ENCODE measurements at regions not wholly inside any gene's neighbourhood (a gene's known extent, or its start where the extent isn't known, plus 50 kb on each side); places are given as distances from the start of the nearest gene placed in this dataset.

DNA sequence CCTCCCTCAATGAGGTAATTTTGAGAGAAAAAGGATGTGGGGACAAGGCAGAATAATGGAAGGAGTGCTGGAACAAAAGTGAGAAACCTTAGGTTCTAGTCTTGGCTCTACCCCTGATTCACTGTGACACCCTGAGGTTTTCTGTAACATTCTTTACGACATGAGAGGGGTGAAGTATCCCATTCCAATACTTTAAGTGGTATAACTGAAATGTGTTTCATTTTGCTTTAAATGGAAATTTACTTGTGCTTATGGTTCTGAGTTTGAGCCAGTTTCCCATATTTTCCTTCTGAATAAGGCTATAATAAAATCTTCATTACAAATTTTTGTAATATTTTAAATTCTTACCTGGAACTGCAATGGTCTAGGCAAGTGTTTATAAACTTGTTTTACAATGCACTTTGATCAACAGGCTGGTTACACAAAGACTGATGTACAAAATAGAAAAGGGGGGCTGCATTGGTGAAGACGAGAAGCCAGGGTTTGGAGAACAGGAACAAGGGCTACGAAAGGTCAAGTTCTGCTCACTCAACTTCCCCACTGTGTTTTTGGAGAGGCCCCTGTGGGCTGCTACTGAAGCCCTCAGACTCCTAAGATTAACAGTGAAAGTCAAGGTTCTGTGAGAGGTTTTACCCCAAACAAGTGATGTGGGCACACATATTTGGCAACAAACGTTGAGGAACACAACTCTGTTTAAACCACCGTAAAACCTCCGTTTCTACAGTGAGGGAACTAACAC, 171.9 kb upstream of the ELL2 start:
- H3K9ac ChIP-seq (ENCODE audit: low read depth, low read length), result no peak overlapping the region
- H3K4me3 ChIP-seq (ENCODE audit: low read length), result no peak overlapping the region
- no peaks in the 10 kb centered on the region for H3K9me3 ChIP-seq (ENCODE audit: insufficient read depth, low read depth, low read length)
- H3K36me3 ChIP-seq (ENCODE audit: insufficient read depth, low read depth, low read length), result no peaks in the 10 kb centered on the region
- H3K27ac ChIP-seq (ENCODE audit: low read length), result no peak overlapping the region
- no peaks in the 10 kb centered on the region for H3K4me1 ChIP-seq (ENCODE audit: insufficient read depth, low read length)
- no peaks in the 10 kb centered on the region for H3K27me3 ChIP-seq (ENCODE audit: insufficient read depth, low read length)

- Histone ChIP-seq H3K9me3 (ENCODE audit: insufficient read depth, low read depth, low read length) (no peaks in the 10 kb centered on the region), H3K36me3 (ENCODE audit: insufficient read depth, low read depth, low read length) (no peaks in the 10 kb centered on the region), H3K9ac (ENCODE audit: low read depth, low read length) (no peak overlapping the region), H3K27ac (ENCODE audit: low read length) (no peak overlapping the region), H3K4me3 (ENCODE audit: low read length) (no peak overlapping the region), H3K27me3 (ENCODE audit: insufficient read depth, low read length) (no peaks in the 10 kb centered on the region), H3K4me1 (ENCODE audit: insufficient read depth, low read length) (no peaks in the 10 kb centered on the region)
Measured at GRCh38 chr5:96129276-96129675, 167.6 kb upstream of the ELL2 start.

DNA sequence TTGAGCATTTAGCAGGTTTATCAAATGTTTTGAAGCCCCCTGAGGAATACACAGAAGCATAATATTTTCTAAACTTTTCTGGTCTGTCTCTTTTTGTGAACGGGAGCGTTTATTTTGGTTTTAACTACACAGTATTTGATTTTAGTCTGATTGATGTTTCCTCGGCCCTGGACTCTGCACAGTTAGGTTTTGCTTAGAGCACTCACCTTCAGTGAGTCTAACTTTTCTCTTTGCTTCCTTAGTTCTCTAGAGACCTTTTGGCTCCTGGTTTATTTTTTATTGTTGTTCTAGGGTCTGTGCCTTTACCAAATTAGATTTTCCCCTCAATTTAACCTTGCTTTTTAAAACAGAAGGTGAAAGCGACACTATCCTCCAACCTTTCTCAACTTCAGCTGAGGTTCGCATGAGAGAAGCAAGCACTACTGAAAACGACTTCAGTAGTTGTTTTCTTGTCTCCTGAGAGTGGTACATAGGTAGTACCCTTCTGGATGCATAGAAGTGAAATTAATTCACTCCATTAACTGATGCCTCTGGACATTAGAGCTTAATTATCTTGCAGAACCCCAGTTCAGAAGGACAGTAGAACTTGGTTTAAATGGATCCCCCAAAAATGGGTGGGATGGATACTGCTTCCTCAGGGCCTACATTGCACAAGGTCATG, 166.7 kb upstream of the ELL2 start:
- Histone ChIP-seq H3K27ac (ENCODE audit: low read length) (no peak overlapping the region), H3K27me3 (ENCODE audit: insufficient read depth, low read length) (no peaks in the 10 kb centered on the region), H3K4me1 (ENCODE audit: insufficient read depth, low read length) (no peaks in the 10 kb centered on the region), H3K9ac (ENCODE audit: low read depth, low read length) (no peak overlapping the region), H3K4me3 (ENCODE audit: low read length) (no peak overlapping the region), H3K36me3 (ENCODE audit: insufficient read depth, low read depth, low read length) (no peaks in the 10 kb centered on the region), H3K9me3 (ENCODE audit: insufficient read depth, low read depth, low read length) (no peaks in the 10 kb centered on the region)

GRCh38 chr5:96127538-96127937, 165.9 kb upstream of the ELL2 start:
- Histone ChIP-seq H3K27ac (ENCODE audit: low read length) (no peak overlapping the region), H3K9ac (ENCODE audit: low read depth, low read length) (no peak overlapping the region), H3K36me3 (ENCODE audit: insufficient read depth, low read depth, low read length) (no peaks in the 10 kb centered on the region), H3K4me3 (ENCODE audit: low read length) (no peak overlapping the region), H3K27me3 (ENCODE audit: insufficient read depth, low read length) (no peaks in the 10 kb centered on the region), H3K9me3 (ENCODE audit: insufficient read depth, low read depth, low read length) (no peaks in the 10 kb centered on the region), H3K4me1 (ENCODE audit: insufficient read depth, low read length) (no peaks in the 10 kb centered on the region)

GRCh38 chr5:96125231-96125891, 163.7 kb upstream of the ELL2 start:
- H3K9me3 ChIP-seq (ENCODE audit: insufficient read depth, low read depth, low read length), result no peaks in the 10 kb centered on the region
- H3K27me3 ChIP-seq (ENCODE audit: insufficient read depth, low read length), result no peaks in the 10 kb centered on the region
- H3K9ac ChIP-seq (ENCODE audit: low read depth, low read length), result no peak overlapping the region
- no peak overlapping the region for H3K4me3 ChIP-seq (ENCODE audit: low read length)
- no peak overlapping the region for H3K27ac ChIP-seq (ENCODE audit: low read length)
- H3K36me3 ChIP-seq (ENCODE audit: insufficient read depth, low read depth, low read length), result no peaks in the 10 kb centered on the region
- H3K4me1 ChIP-seq (ENCODE audit: insufficient read depth, low read length), result no peaks in the 10 kb centered on the region

- no peak overlapping the region for H3K27ac ChIP-seq (ENCODE audit: low read length)
- H3K27me3 ChIP-seq (ENCODE audit: insufficient read depth, low read length), result no peaks in the 10 kb centered on the region
- H3K36me3 ChIP-seq (ENCODE audit: insufficient read depth, low read depth, low read length), result no peaks in the 10 kb centered on the region
- H3K9ac ChIP-seq (ENCODE audit: low read depth, low read length), result no peak overlapping the region
- no peaks in the 10 kb centered on the region for H3K9me3 ChIP-seq (ENCODE audit: insufficient read depth, low read depth, low read length)
- H3K4me1 ChIP-seq (ENCODE audit: insufficient read depth, low read length), result no peaks in the 10 kb centered on the region
- no peak overlapping the region for H3K4me3 ChIP-seq (ENCODE audit: low read length)
Measured at GRCh38 chr5:96124589-96124988, 162.9 kb upstream of the ELL2 start.

GRCh38 chr5:96123418-96123817, 161.8 kb upstream of the ELL2 start:
- no peaks in the 10 kb centered on the region for H3K36me3 ChIP-seq (ENCODE audit: insufficient read depth, low read depth, low read length)
- no peaks in the 10 kb centered on the region for H3K4me1 ChIP-seq (ENCODE audit: insufficient read depth, low read length)
- H3K9me3 ChIP-seq (ENCODE audit: insufficient read depth, low read depth, low read length), result no peaks in the 10 kb centered on the region
- H3K9ac ChIP-seq (ENCODE audit: low read depth, low read length), result no peak overlapping the region
- H3K27ac ChIP-seq (ENCODE audit: low read length), result no peak overlapping the region
- H3K4me3 ChIP-seq (ENCODE audit: low read length), result no peak overlapping the region
- no peaks in the 10 kb centered on the region for H3K27me3 ChIP-seq (ENCODE audit: insufficient read depth, low read length)

DNA sequence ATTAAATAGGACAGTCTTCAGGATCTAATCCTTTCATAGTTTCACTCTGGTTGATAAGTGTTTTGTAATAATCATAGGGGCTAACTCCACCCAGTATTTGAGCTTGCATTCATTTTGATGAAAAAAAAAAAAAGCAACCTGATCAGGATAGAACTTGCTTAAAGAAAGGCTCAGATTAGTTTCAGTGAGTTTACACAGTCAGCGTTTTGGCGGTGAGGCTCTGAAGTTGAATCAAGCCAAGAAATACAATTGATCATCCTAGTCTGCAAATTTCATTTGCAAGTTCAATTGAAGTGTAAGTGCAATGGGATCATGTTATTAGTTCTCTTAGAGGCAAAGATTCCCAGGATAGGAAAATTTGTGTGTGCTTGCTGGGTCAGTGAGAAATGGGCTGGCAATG, 159.7 kb upstream of the ELL2 start:
- H3K27ac ChIP-seq (ENCODE audit: low read length), result no peak overlapping the region
- H3K36me3 ChIP-seq (ENCODE audit: insufficient read depth, low read depth, low read length), result no peaks in the 10 kb centered on the region
- no peak overlapping the region for H3K4me3 ChIP-seq (ENCODE audit: low read length)
- H3K4me1 ChIP-seq (ENCODE audit: insufficient read depth, low read length), result no peaks in the 10 kb centered on the region
- no peak overlapping the region for H3K9ac ChIP-seq (ENCODE audit: low read depth, low read length)
- H3K9me3 ChIP-seq (ENCODE audit: insufficient read depth, low read depth, low read length), result no peaks in the 10 kb centered on the region
- no peaks in the 10 kb centered on the region for H3K27me3 ChIP-seq (ENCODE audit: insufficient read depth, low read length)

GRCh38 chr5:96120120-96120519, 158.5 kb upstream of the ELL2 start:
- H3K27me3 ChIP-seq (ENCODE audit: insufficient read depth, low read length), result no peaks in the 10 kb centered on the region
- no peaks in the 10 kb centered on the region for H3K4me1 ChIP-seq (ENCODE audit: insufficient read depth, low read length)
- no peaks in the 10 kb centered on the region for H3K36me3 ChIP-seq (ENCODE audit: insufficient read depth, low read depth, low read length)
- no peak overlapping the region for H3K9ac ChIP-seq (ENCODE audit: low read depth, low read length)
- no peak overlapping the region for H3K4me3 ChIP-seq (ENCODE audit: low read length)
- H3K27ac ChIP-seq (ENCODE audit: low read length), result no peak overlapping the region
- no peaks in the 10 kb centered on the region for H3K9me3 ChIP-seq (ENCODE audit: insufficient read depth, low read depth, low read length)

DNA sequence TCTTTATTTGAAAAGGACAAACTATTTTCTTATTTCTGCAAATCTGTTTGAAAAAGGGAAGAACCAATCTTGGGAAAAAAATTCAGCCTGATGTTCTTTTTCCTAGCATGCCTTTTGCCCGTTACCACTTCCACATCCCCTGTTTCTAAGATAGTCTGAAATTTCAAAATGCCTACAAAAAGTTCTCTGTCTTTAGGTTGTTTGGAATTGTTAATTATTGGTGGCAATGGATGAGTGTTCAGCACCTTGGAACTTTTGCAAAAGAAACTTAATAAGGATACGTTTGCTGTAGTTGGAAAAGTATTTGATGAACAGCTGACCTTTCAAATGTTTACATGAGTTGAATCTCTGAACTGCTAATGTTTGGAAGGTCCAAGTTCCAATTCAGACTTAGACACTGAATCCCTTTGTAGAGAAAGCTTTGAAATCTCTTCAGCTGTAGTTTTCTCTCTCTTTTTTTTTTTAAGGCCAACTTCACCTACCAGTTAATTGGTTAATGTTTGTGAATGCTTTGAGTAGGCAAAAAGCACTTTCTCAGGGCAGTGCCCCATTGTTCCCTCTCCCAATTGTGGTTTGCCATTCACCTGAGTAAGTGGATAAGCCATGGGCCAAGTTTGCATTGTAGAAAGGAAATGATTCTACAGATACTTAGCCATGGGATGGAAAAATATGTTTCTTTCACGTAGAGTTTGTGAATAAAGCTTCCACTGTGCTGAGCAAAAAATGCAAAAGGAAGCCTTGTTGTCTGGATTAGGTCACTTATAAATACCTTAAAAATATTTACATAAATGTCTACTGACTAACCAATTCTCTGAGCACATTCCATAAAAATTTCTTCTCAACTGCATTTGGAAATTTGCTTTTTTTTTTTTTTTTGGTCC, 156.4 kb upstream of the ELL2 start:
- H3K4me1 ChIP-seq (ENCODE audit: insufficient read depth, low read length), result no peaks in the 10 kb centered on the region
- no peaks in the 10 kb centered on the region for H3K9me3 ChIP-seq (ENCODE audit: insufficient read depth, low read depth, low read length)
- no peaks in the 10 kb centered on the region for H3K27me3 ChIP-seq (ENCODE audit: insufficient read depth, low read length)
- H3K36me3 ChIP-seq (ENCODE audit: insufficient read depth, low read depth, low read length), result no peaks in the 10 kb centered on the region
- H3K9ac ChIP-seq (ENCODE audit: low read depth, low read length), result no peak overlapping the region
- no peak overlapping the region for H3K4me3 ChIP-seq (ENCODE audit: low read length)
- no peak overlapping the region for H3K27ac ChIP-seq (ENCODE audit: low read length)

GRCh38 chr5:96115147-96115807, 153.6 kb upstream of the ELL2 start:
- no peaks in the 10 kb centered on the region for H3K27me3 ChIP-seq (ENCODE audit: insufficient read depth, low read length)
- H3K27ac ChIP-seq (ENCODE audit: low read length), result no peak overlapping the region
- H3K9me3 ChIP-seq (ENCODE audit: insufficient read depth, low read depth, low read length), result no peaks in the 10 kb centered on the region
- no peaks in the 10 kb centered on the region for H3K36me3 ChIP-seq (ENCODE audit: insufficient read depth, low read depth, low read length)
- no peaks in the 10 kb centered on the region for H3K4me1 ChIP-seq (ENCODE audit: insufficient read depth, low read length)
- no peak overlapping the region for H3K9ac ChIP-seq (ENCODE audit: low read depth, low read length)
- no peak overlapping the region for H3K4me3 ChIP-seq (ENCODE audit: low read length)
